Stomach smooth muscle (tissue), 2 donors: ENCODE measurements at regions not wholly inside any gene's neighbourhood (a gene's known extent, or its start where the extent isn't known, plus 50 kb on each side); places are given as distances from the start of the nearest gene placed in this dataset.

Experiments
- H3K27ac ChIP-seq: one replicate; pipeline ENCODE4 v1.7.0; 2013; ENCODE audit warnings: mild to moderate bottlenecking, low read length, inconsistent platforms
- H3K27me3 ChIP-seq, 2 donors: one replicate each; pipeline ENCODE4 v1.7.0; 2013; ENCODE audit warnings: low read length in 2 of 2; ENCODE audit not compliant: insufficient read depth in 2 of 2, control insufficient read depth in 1 of 2
- H3K36me3 ChIP-seq, 2 donors: one replicate each; pipeline ENCODE4 v1.7.0; 2013; ENCODE audit warnings: low read length in 2 of 2; ENCODE audit not compliant: control insufficient read depth in 2 of 2, insufficient read depth in 2 of 2
- H3K4me1 ChIP-seq: one replicate; pipeline ENCODE4 v1.7.0; 2013; ENCODE audit warnings: low read length; ENCODE audit not compliant: control insufficient read depth, insufficient read depth
- H3K4me3 ChIP-seq, 2 donors: one replicate each; pipeline ENCODE4 v1.7.0; 2013; ENCODE audit warnings: low read length in 2 of 2
- H3K9ac ChIP-seq, 2 donors: one replicate each; pipeline ENCODE4 v1.7.0; 2013; ENCODE audit warnings: low read length in 2 of 2, mild to moderate bottlenecking in 1 of 2
- H3K9me3 ChIP-seq, 2 donors: one replicate each; pipeline ENCODE4 v1.7.0; 2013; ENCODE audit warnings: low read length in 2 of 2; ENCODE audit not compliant: control insufficient read depth in 2 of 2
- donor health status: healthy.
- donor health status: Pancreatic carcinoma.

DNA sequence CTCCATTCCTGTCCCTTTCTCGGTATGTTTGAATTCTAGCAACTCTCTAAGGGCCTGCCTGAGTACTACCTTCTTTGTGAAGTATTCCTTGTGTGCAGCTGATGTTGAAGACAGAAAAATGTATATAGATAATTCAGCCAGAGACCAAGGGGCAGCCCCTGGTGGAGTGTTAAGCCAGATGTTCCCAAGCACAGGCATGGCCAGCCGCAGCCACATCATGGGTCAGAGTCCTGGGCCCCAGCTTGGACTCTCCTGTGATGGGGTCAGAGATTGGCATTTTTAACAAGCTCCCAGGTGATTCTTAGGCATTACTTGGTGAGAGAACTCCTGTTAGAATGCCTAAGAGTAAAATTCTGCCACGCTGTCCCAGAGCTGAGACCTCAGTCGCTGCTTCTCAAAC, 100.8 kb downstream of the IRF8 start:
- H3K36me3 ChIP-seq: no peaks in the 10 kb centered on the region
- H3K4me1 ChIP-seq: no peaks in the 10 kb centered on the region
- H3K9ac ChIP-seq: no peak overlapping the region
- H3K9me3 ChIP-seq: no peaks in the 10 kb centered on the region
- H3K4me3 ChIP-seq: no peak overlapping the region
- H3K27ac ChIP-seq: no peak overlapping the region
- H3K27me3 ChIP-seq: peaks cover 0 to 5% of the 10 kb centered on the region in 2 donors

DNA sequence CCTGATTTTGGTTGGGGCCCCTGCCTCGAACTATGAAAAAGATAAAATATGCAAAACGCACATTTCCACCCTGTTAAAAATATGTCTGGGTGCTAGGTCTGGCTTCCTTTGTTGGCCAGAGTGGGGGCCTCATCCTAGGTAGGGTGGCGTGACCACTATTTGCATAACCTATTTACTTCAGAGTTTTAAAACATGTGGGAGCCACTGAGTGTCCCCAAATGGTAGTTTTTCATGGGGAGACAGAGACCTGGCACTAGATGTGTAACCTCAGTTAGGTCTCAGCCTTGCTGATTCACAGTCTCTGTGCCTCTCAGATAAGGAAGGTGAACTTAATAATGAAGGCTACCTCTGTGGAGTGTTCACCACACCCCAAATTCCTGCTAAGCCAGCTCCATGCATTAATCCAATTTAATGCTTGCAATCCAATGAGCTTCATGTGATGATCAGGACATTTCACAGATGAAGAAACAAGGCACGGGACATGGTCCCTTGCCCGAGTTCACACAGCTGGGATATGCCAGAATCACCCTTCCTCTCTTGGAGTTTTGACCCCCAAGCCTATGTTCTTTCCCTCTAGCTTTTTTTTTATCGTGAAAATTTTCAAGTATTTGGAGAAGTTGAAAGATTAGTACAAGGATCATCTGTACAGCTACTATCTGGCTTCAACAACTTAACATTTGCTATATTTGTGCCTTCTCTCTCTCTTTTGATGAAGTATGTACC, 103.4 kb downstream of the IRF8 start:
- no peaks in the 10 kb centered on the region for H3K4me1 ChIP-seq
- H3K27me3 ChIP-seq: no peaks in the 10 kb centered on the region
- no peak overlapping the region for H3K9ac ChIP-seq
- H3K4me3 ChIP-seq: no peak overlapping the region
- no peaks in the 10 kb centered on the region for H3K9me3 ChIP-seq
- H3K27ac ChIP-seq: no peak overlapping the region
- H3K36me3 ChIP-seq: no peaks in the 10 kb centered on the region

DNA sequence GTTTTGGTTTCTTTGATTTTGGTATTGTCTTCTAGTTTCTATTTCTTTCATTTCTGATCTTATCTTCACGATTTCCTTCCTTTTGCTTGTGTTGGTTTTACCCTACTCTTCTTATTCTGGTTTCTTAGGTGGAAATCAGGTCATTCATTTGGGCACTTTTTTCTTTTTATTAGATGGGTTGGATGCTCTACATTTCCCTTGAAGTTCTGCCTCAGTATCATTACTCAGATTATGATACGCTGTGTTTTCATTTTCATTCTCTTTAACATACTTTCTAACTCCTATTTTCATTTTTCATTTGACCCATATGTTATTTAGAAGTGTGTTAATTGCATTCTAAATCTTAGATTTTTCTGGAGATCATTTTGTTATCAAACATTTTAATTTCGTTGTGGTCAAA, 108.6 kb downstream of the IRF8 start:
- Histone ChIP-seq H3K9me3 (no peaks in the 10 kb centered on the region), H3K4me1 (no peaks in the 10 kb centered on the region), H3K27ac (no peak overlapping the region), H3K27me3 (no peaks in the 10 kb centered on the region), H3K9ac (no peak overlapping the region), H3K36me3 (no peaks in the 10 kb centered on the region), H3K4me3 (no peak overlapping the region)

DNA sequence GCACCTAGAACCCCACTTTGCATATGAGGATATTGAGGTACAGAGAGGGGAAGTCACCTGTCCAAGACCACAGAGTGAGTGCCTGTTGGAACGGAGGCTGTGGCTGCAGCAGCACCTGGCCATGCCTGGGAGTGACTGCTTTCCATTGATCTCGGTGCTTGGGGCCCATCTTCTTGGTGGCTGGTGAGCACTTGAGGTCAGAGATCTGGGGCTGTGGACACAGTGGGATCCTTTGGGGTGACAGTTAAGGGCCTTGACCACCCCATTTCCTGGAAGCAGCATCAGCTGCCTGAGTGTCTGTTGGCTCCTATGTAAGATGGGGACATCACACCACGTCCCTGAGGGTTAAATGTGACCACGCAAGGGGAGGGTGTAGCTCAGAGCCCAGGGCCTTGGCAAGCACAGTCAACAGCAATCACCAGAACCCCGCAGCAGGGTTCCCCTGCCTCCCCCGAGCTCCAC, 111.7 kb downstream of the IRF8 start:
- no peak overlapping the region for H3K27ac ChIP-seq
- H3K9ac ChIP-seq: no peak overlapping the region
- no peaks in the 10 kb centered on the region for H3K4me1 ChIP-seq
- H3K9me3 ChIP-seq: no peaks in the 10 kb centered on the region
- no peaks in the 10 kb centered on the region for H3K36me3 ChIP-seq
- no peaks in the 10 kb centered on the region for H3K27me3 ChIP-seq
- H3K4me3 ChIP-seq: no peak overlapping the region

DNA sequence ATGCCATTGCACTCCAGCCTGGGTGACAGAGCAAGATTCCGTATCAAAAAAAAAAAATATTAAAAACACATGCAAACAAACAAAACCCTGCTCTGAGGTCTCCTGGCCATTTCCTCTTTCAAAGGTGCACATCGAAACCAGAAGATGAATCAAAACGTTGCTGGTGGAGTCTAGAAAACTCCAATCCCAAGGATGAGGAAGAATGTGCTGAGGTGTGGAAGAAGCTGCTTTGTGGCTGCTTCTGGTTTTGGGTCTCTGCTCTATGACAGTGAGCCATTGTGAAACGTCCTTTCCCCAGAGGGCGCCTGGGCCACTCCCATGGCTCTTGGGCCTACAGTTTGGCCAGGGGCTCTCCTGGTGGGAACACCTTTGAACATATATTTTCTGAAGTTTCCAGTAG, 112.6 kb downstream of the IRF8 start:
- Histone ChIP-seq H3K4me1 (peaks cover under 1% of the 10 kb centered on the region), H3K27me3 (peaks cover 0 to 2% of the 10 kb centered on the region in 2 donors), H3K9me3 (no peaks in the 10 kb centered on the region), H3K36me3 (no peaks in the 10 kb centered on the region), H3K4me3 (no peak overlapping the region), H3K27ac (no peak overlapping the region), H3K9ac (no peak overlapping the region)

DNA sequence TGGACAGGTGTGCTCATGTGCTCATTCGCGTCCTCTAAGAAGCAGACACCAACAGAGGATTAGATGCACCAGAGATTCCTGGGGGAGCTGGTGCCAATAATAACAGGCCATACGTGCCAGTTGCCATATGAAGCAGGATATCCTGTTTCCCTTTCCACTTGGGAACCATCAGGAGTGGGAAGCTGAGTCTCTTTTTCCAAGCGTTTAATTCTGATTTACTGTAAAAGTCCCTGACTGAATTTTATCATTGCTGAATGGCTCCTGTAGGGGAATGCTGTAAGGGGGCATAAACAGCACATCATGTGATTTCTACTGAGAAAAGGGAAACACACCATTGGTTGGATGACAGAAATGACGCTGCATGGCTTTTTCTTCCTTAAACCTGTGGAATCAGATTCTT, 113.3 kb downstream of the IRF8 start:
- peaks cover 0 to 3% of the 10 kb centered on the region in 2 donors for H3K27me3 ChIP-seq
- H3K4me3 ChIP-seq: no peak overlapping the region
- H3K4me1 ChIP-seq: peaks cover 3% of the 10 kb centered on the region
- H3K9me3 ChIP-seq: no peaks in the 10 kb centered on the region
- H3K9ac ChIP-seq: no peak overlapping the region
- H3K36me3 ChIP-seq: no peaks in the 10 kb centered on the region
- no peak overlapping the region for H3K27ac ChIP-seq

DNA sequence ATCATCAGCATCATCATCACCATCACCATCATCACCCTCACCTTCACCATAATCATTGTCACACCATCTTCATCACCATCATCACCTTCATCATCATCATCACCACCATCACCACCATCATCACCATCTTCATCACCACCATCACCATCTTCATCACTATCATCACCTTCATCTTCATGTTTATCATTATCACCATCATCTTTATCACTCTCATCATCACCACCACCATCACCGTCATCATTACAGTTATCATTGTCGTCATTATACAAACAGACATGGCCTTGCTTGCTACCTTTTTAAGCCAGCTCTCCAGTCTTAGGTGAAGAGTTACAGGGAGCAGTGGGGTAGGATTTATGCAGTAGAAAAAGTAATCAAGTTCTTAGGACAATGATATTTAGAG, 114.9 kb downstream of the IRF8 start:
- no peaks in the 10 kb centered on the region for H3K36me3 ChIP-seq

DNA sequence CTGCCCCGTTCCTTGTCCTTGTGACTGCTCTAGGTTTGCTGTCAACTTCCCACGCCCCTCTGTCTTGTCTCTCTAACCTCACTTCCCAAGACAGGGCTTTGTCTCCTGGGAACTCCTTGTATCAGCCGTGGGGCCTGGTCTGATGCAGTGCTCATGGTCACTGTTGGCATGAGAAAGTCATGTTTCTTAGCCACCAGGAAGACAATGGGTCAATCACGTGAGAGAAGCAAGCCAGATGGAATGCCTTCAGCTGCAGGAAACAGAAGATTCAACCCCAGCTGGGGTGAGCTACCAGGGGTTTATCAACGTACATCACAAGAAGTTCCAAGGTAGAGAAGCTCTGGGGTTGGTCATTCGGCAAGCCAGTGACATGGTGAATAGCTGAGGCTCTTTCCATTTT, 116.6 kb downstream of the IRF8 start:
- peaks cover 0 to 6% of the 10 kb centered on the region in 2 donors for H3K27me3 ChIP-seq
- H3K4me3 ChIP-seq: no peak overlapping the region
- peaks cover 0 to 7% of the 10 kb centered on the region in 2 donors for H3K9me3 ChIP-seq
- no peak overlapping the region for H3K9ac ChIP-seq
- H3K36me3 ChIP-seq: no peaks in the 10 kb centered on the region
- peaks cover 18% of the 10 kb centered on the region for H3K4me1 ChIP-seq
- H3K27ac ChIP-seq: no peak overlapping the region

More for the DNA sequence above, 114.9 kb downstream of the IRF8 start:
- Histone ChIP-seq H3K9me3 (no peaks in the 10 kb centered on the region), H3K4me1 (peaks cover 16% of the 10 kb centered on the region), H3K4me3 (no peak overlapping the region), H3K9ac (no peak overlapping the region), H3K27ac (no peak overlapping the region), H3K27me3 (peaks cover 0 to 3% of the 10 kb centered on the region in 2 donors)

DNA sequence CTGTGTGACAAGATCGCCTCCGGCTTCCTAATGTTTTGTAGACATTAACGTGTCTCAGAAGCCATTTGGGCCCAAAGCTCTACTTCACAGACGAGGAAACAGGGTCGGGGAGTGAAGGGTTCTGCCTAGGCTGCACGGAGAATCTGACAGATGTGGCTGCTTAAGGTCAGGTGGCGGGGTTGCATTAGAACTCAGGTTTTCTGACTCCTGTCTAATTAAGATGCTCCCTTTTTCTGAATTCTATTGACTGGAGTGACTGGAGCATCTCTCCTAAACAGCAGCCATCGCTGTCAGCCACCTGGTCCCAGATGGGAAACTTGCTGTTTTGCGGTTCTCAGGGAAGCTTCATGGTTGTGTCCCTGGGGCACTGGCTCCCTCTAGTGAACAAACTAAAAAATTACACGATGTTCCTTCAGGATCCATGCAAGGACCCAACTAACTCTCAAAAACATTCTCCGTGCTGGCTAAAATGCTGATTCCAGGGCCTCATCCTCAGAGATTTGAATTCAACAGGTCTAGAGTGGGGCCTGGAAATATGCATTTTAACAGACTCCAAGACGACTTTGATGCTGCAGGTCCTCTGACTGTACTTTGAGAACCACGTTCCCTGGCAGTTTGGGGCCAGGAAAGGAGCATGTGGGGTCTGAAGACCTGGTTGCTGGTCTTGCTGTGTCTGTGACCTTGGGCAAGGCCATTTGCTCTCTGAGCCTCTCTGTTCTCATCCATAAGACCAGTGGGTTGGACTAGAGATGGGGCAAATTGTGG, 117.4 kb downstream of the IRF8 start:
- H3K36me3 ChIP-seq: no peaks in the 10 kb centered on the region
- no peak overlapping the region for H3K9ac ChIP-seq
- H3K4me3 ChIP-seq: no peak overlapping the region
- peaks cover 0 to 7% of the 10 kb centered on the region in 2 donors for H3K9me3 ChIP-seq
- peaks cover 0 to 9% of the 10 kb centered on the region in 2 donors for H3K27me3 ChIP-seq
- peaks cover 18% of the 10 kb centered on the region for H3K4me1 ChIP-seq
- H3K27ac ChIP-seq: no peak overlapping the region

DNA sequence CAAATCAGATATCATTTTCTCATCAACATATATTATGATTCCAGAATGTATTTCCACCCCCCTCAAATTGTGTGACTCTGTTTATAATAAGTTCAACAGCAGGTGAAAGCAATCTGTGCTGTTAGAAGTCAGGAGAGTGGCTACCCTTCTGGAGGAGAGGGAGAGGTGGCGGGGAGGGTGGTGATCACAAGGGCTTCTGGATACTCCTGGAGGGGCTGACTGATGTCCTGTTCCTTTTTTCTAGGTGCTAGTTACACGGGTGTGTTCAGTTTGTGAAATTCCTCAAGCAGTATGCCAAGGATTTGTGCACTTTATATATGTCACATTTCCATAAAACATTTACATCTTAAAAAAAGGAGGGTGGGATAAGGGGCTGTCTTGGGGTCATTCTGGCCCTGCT, 119.1 kb downstream of the IRF8 start:
- Histone ChIP-seq H3K9ac (peak overlapping the region in 1 of 2 donors; percentile 42), H3K36me3 (no peaks in the 10 kb centered on the region), H3K4me1 (peaks cover 18% of the 10 kb centered on the region), H3K27ac (peak overlapping the region; percentile 18), H3K4me3 (peak overlapping the region in 1 of 2 donors; percentile 22), H3K9me3 (peaks cover 0 to 7% of the 10 kb centered on the region in 2 donors), H3K27me3 (peaks cover 0 to 9% of the 10 kb centered on the region in 2 donors)

DNA sequence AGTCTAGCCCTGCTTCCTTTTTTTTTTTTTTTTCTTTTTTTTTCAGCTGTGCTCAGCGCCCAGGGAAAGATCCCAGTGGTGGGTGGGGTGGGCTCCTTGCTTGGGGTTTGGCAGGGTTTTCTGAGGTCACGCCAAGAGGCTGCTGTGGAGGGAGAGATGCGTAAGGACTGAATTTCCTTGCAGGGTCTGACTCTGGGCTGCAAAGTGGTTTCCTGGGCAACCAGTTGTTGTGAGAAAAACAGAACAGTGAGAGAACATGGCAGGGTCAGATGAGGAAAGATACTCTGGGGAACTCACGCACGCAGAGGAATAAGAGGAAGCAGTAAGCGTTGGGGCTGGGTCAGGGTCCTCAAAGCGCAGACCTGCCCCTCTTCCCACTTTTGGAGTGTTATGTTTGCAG, 119.5 kb downstream of the IRF8 start:
- peaks cover 2 to 7% of the 10 kb centered on the region in 2 donors for H3K9me3 ChIP-seq
- H3K27me3 ChIP-seq: peaks cover 0 to 9% of the 10 kb centered on the region in 2 donors
- H3K4me3 ChIP-seq: peak overlapping the region in 1 of 2 donors; percentile 22
- no peak overlapping the region for H3K9ac ChIP-seq
- H3K36me3 ChIP-seq: no peaks in the 10 kb centered on the region
- H3K4me1 ChIP-seq: peaks cover 18% of the 10 kb centered on the region
- peak overlapping the region; percentile 18 for H3K27ac ChIP-seq
